Hepatocyte (in vitro differentiated cells): ENCODE measurements at regions not wholly inside any gene's neighbourhood (a gene's known extent, or its start where the extent isn't known, plus 50 kb on each side); places are given as distances from the start of the nearest gene placed in this dataset.

Experiments used
- EZH2 ChIP-seq: fragments of 200-600 bp; sonication (generic); IDR thresholded peaks from 2 replicates; pipeline ENCODE4 v1.6.1; 2016; ENCODE audit warnings: antibody characterized with exemption, mild to moderate bottlenecking, borderline replicate concordance
- TF ChIP-seq, protein P1 (sequence below): fragments of 200-600 bp; sonication (generic); IDR thresholded peaks from 2 replicates; pipeline ENCODE4 v1.5.1; 2016; ENCODE audit warnings: antibody characterized with exemption, mild to moderate bottlenecking; ENCODE audit not compliant: poor library complexity

DNA sequence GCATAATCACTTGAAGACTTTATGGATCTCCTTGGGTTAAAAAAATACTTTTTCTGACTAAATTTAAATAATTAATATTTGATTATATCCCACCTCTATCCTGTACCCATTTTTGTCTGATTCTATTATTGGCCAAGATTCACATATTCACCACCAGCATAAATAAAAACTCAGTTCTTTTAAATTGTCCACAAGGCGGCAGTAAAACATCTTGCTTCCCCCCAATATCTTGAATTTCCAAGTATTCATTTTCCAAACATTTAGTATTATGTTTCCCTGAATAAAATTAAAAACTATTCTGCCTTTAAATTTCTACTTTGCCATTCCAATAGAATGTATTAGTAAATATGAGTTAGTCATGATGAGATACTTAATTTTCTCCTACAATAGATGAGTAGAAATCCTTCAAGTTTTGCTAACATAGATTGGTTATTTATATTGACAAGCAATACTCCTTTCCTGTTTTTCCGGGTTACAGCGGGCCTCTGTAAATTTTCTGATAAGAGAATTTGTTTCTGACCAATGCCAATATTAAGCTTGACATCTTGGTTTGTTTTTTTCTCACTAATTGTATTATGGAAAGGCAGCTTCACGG lies 218.7 kb upstream of the MDFIC2 start:
- TF ChIP-seq, protein P1, sequence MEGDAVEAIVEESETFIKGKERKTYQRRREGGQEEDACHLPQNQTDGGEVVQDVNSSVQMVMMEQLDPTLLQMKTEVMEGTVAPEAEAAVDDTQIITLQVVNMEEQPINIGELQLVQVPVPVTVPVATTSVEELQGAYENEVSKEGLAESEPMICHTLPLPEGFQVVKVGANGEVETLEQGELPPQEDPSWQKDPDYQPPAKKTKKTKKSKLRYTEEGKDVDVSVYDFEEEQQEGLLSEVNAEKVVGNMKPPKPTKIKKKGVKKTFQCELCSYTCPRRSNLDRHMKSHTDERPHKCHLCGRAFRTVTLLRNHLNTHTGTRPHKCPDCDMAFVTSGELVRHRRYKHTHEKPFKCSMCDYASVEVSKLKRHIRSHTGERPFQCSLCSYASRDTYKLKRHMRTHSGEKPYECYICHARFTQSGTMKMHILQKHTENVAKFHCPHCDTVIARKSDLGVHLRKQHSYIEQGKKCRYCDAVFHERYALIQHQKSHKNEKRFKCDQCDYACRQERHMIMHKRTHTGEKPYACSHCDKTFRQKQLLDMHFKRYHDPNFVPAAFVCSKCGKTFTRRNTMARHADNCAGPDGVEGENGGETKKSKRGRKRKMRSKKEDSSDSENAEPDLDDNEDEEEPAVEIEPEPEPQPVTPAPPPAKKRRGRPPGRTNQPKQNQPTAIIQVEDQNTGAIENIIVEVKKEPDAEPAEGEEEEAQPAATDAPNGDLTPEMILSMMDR = peak; percentile 78
- no peak for TF ChIP-seq EZH2
